Neural cell (in vitro differentiated cells): ENCODE measurements at regions not wholly inside any gene's neighbourhood (a gene's known extent, or its start where the extent isn't known, plus 50 kb on each side); places are given as distances from the start of the nearest gene placed in this dataset.

ENCODE experiments used
- H2AFZ ChIP-seq: fragments of 200-600, 300-800 bp; sonication (generic), shearing (Covaris generic); 2 replicates; pipeline ENCODE4 v1.6.0; 2014; ENCODE audit warnings: low read depth, mild to moderate bottlenecking, antibody characterized with exemption, low read length, moderate library complexity
- H3F3A ChIP-seq: fragments of 200-600 bp; shearing (Covaris generic); 2 replicates; pipeline ENCODE4 v1.6.1; 2016; ENCODE audit warnings: mild to moderate bottlenecking, moderate library complexity, mixed read lengths, antibody characterized with exemption, low read length; ENCODE audit not compliant: insufficient read depth, poor library complexity, severe bottlenecking
- H3K27ac ChIP-seq: fragments of 200-600, 300-800 bp; sonication (generic), shearing (Covaris generic); 2 replicates; pipeline ENCODE4 v1.5.1; 2014; ENCODE audit warnings: mild to moderate bottlenecking, low read length, moderate library complexity
- H3K27me3 ChIP-seq: fragments of 300-800, 200-600 bp; sonication (generic), shearing (Covaris generic); 2 replicates; pipeline ENCODE4 v1.6.0; 2014; ENCODE audit warnings: mild to moderate bottlenecking, low read depth, low read length, moderate library complexity; ENCODE audit not compliant: insufficient read depth
- H3K36me3 ChIP-seq: fragments of 300-800, 200-600 bp; sonication (generic), shearing (Covaris generic); 2 replicates; pipeline ENCODE4 v1.5.1; 2014; ENCODE audit warnings: mild to moderate bottlenecking, antibody characterized with exemption, low read length, moderate library complexity; ENCODE audit not compliant: insufficient read depth
- H3K4me2 ChIP-seq: fragments of 300-800, 200-600 bp; sonication (generic), shearing (Covaris generic); 2 replicates; pipeline ENCODE4 v1.6.0; 2014; ENCODE audit warnings: mild to moderate bottlenecking, low read length
- H3K4me3 ChIP-seq: fragments of 300-800, 200-600 bp; sonication (generic), shearing (Covaris generic); 2 replicates; pipeline ENCODE4 v1.5.1; 2014; ENCODE audit warnings: mild to moderate bottlenecking, low read length, moderate library complexity
- H3K79me2 ChIP-seq: fragments of 200-600 bp; shearing (Covaris generic); replicated peaks from 2 replicates; pipeline ENCODE4 v1.6.0; 2014; ENCODE audit warnings: mild to moderate bottlenecking, low read length, moderate library complexity; ENCODE audit not compliant: insufficient read depth
- H3K9ac ChIP-seq: fragments of 300-800, 200-600 bp; sonication (generic), shearing (Covaris generic); 2 replicates; pipeline ENCODE4 v1.6.1; 2016; ENCODE audit warnings: mild to moderate bottlenecking, low read length, mixed read lengths
- H3K9me2 ChIP-seq: fragments of 200-600 bp; shearing (Covaris generic); 2 replicates; pipeline ENCODE4 v1.6.1; 2016; ENCODE audit warnings: mild to moderate bottlenecking, low read length, mixed read lengths; ENCODE audit not compliant: insufficient read depth
- H3K9me3 ChIP-seq: fragments of 200-600, 300-800 bp; sonication (generic), shearing (Covaris generic); 2 replicates; pipeline ENCODE4 v1.6.1; 2016; ENCODE audit warnings: mild to moderate bottlenecking, mixed run types, low read length, moderate library complexity, mixed read lengths
- H4K20me1 ChIP-seq: fragments of 200-600 bp; shearing (Covaris generic); 2 replicates; pipeline ENCODE4 v1.6.1; 2016; ENCODE audit warnings: mild to moderate bottlenecking, mixed run types; ENCODE audit not compliant: insufficient read depth
- CTCF ChIP-seq: fragments of 450-650 bp; IDR thresholded peaks from 2 replicates; pipeline ENCODE4 v1.5.1; 2014; ENCODE audit warnings: antibody characterized with exemption, mild to moderate bottlenecking, moderate library complexity; ENCODE audit not compliant: poor library complexity, severe bottlenecking
- EP300 ChIP-seq: fragments of 450-650 bp; conservative IDR thresholded peaks from 2 replicates; pipeline ENCODE4 v1.6.1; 2014; ENCODE audit warnings: antibody characterized with exemption, mild to moderate bottlenecking, moderate library complexity; ENCODE audit not compliant: poor library complexity, severe bottlenecking
- EZH2 ChIP-seq: fragments of 200-600, 300-800 bp; shearing (Covaris generic), sonication (generic); IDR thresholded peaks from 2 replicates; pipeline ENCODE4 v1.6.1; 2014; ENCODE audit warnings: antibody characterized with exemption, low read length, borderline replicate concordance, mild to moderate bottlenecking; ENCODE audit not compliant: insufficient read depth, poor library complexity, severe bottlenecking
- MXI1 ChIP-seq: fragments of 450-650 bp; conservative IDR thresholded peaks from 2 replicates; pipeline ENCODE4 v1.6.1; 2014; ENCODE audit warnings: antibody characterized with exemption, mild to moderate bottlenecking; ENCODE audit not compliant: poor library complexity, severe bottlenecking
- POLR2AphosphoS5 ChIP-seq: IDR thresholded peaks from 2 replicates; pipeline ENCODE4 v1.6.1; 2012
- RAD21 ChIP-seq: fragments of 450-650 bp; conservative IDR thresholded peaks from 2 replicates; pipeline ENCODE4 v1.6.1; 2014; ENCODE audit warnings: antibody characterized with exemption, mild to moderate bottlenecking, moderate library complexity
- REST ChIP-seq: IDR thresholded peaks from 2 replicates; pipeline ENCODE4 v1.6.1; 2012; ENCODE audit warnings: borderline replicate concordance
- SMC3 ChIP-seq: fragments of 450-650 bp; conservative IDR thresholded peaks from 2 replicates; pipeline ENCODE4 v1.6.1; 2014; ENCODE audit warnings: antibody characterized with exemption, mild to moderate bottlenecking, moderate library complexity; ENCODE audit not compliant: poor library complexity
- TAF1 ChIP-seq: IDR thresholded peaks from 2 replicates; pipeline ENCODE4 v1.6.1; 2012; ENCODE audit warnings: low read depth

GRCh38 chr12:19613051-19613535 lies 173.8 kb downstream of the AEBP2 start:
- H3K27me3 ChIP-seq: no peaks in the 10 kb centered on the region
- H4K20me1 ChIP-seq: no peaks in the 10 kb centered on the region
- H3K79me2 ChIP-seq: no peaks in the 10 kb centered on the region
- H2AFZ ChIP-seq: no peak overlapping the region
- TF ChIP-seq EZH2 (no peak), CTCF (no peak), EP300 (no peak), SMC3 (no peak), TAF1 (no peak), RAD21 (no peak), POLR2AphosphoS5 (no peak), REST (no peak)
- H3K4me2 ChIP-seq: no peak overlapping the region
- no peaks in the 10 kb centered on the region for H3K9me3 ChIP-seq
- H3K9ac ChIP-seq: no peak overlapping the region
- H3K9me2 ChIP-seq: no peaks in the 10 kb centered on the region
- H3K36me3 ChIP-seq: no peaks in the 10 kb centered on the region
- no peak overlapping the region for H3K4me3 ChIP-seq
- no peaks in the 10 kb centered on the region for H3F3A ChIP-seq
- H3K27ac ChIP-seq: no peak overlapping the region

- H4K20me1 ChIP-seq: no peaks in the 10 kb centered on the region
- no peak overlapping the region for H3K4me2 ChIP-seq
- H2AFZ ChIP-seq: no peak overlapping the region
- no peaks in the 10 kb centered on the region for H3F3A ChIP-seq
- no peaks in the 10 kb centered on the region for H3K27me3 ChIP-seq
- no peaks in the 10 kb centered on the region for H3K9me3 ChIP-seq
- no peaks in the 10 kb centered on the region for H3K36me3 ChIP-seq
- H3K9me2 ChIP-seq: no peaks in the 10 kb centered on the region
- H3K9ac ChIP-seq: no peak overlapping the region
- no peak overlapping the region for H3K27ac ChIP-seq
- no peak for TF ChIP-seq TAF1
- TF ChIP-seq MXI1: no peak
- TF ChIP-seq SMC3: no peak
- H3K79me2 ChIP-seq: no peaks in the 10 kb centered on the region
- H3K4me3 ChIP-seq: no peak overlapping the region
These were observed 175.5 kb downstream of the AEBP2 start for GRCh38 chr12:19614601-19615383.
